Loucy (cell line): ENCODE measurements at regions not wholly inside any gene's neighbourhood (a gene's known extent, or its start where the extent isn't known, plus 50 kb on each side); places are given as distances from the start of the nearest gene placed in this dataset.

Experiments
- H2AFZ ChIP-seq: fragments of 200-600 bp; sonication (generic); 2 replicates; pipeline ENCODE4 v1.6.0; 2016; ENCODE audit warnings: antibody characterized with exemption, mild to moderate bottlenecking, low read length, moderate library complexity
- H3F3A ChIP-seq: fragments of 200-600 bp; 2 replicates; pipeline ENCODE4 v1.6.0; 2016; ENCODE audit warnings: antibody characterized with exemption, low read depth, mild to moderate bottlenecking
- H3K27me3 ChIP-seq: fragments of 200-600 bp; sonication (generic); 2 replicates; pipeline ENCODE4 v1.6.1; 2014; ENCODE audit warnings: low read length, mild to moderate bottlenecking; ENCODE audit not compliant: insufficient read depth, poor library complexity, severe bottlenecking
- H3K36me3 ChIP-seq: fragments of 200-600 bp; sonication (generic); 2 replicates; pipeline ENCODE4 v1.6.1; 2016; ENCODE audit warnings: low read length; ENCODE audit not compliant: insufficient read depth
- H3K4me1 ChIP-seq: fragments of 200-600 bp; sonication (generic); 2 replicates; pipeline ENCODE4 v1.5.1; 2014; ENCODE audit warnings: low read length, mild to moderate bottlenecking; ENCODE audit not compliant: insufficient read depth, poor library complexity, severe bottlenecking
- H3K4me2 ChIP-seq: fragments of 200-600 bp; sonication (generic); 2 replicates; pipeline ENCODE4 v1.6.0; 2014; ENCODE audit warnings: antibody characterized with exemption, low read length, low read depth, mild to moderate bottlenecking; ENCODE audit not compliant: poor library complexity, severe bottlenecking
- H3K4me3 ChIP-seq: fragments of 200-600 bp; sonication (generic); 2 replicates; pipeline ENCODE4 v1.5.1; 2014; ENCODE audit warnings: low read length, mild to moderate bottlenecking, mixed read lengths; ENCODE audit not compliant: poor library complexity, severe bottlenecking
- H3K79me2 ChIP-seq: fragments of 200-600 bp; sonication (generic); 2 replicates; pipeline ENCODE4 v1.6.1; 2014; ENCODE audit warnings: low read length; ENCODE audit not compliant: insufficient read depth
- H3K9ac ChIP-seq: fragments of 200-600 bp; sonication (generic); 2 replicates; pipeline ENCODE4 v1.6.0; 2014; ENCODE audit warnings: mild to moderate bottlenecking, low read depth, low read length, moderate library complexity; ENCODE audit not compliant: poor library complexity, severe bottlenecking
- H3K9me2 ChIP-seq: fragments of 200-600 bp; sonication (generic); replicated peaks from 2 replicates; pipeline ENCODE4 v1.6.1; 2016; ENCODE audit warnings: low read depth, low read length, mixed read lengths
- H3K9me3 ChIP-seq: fragments of 200-600 bp; sonication (generic); 2 replicates; pipeline ENCODE4 v1.6.1; 2014; ENCODE audit warnings: mild to moderate bottlenecking, antibody characterized with exemption, low read length, low read depth; ENCODE audit not compliant: insufficient read depth
- H4K20me1 ChIP-seq: fragments of 200-600 bp; sonication (generic); 2 replicates; pipeline ENCODE4 v1.6.0; 2014; ENCODE audit warnings: antibody characterized with exemption, low read length, mild to moderate bottlenecking; ENCODE audit not compliant: insufficient read depth, poor library complexity, severe bottlenecking
- EZH2phosphoT487 ChIP-seq: fragments of 200-600 bp; IDR thresholded peaks from 2 replicates; pipeline ENCODE4 v1.6.1; 2018; ENCODE audit warnings: antibody characterized with exemption, mild to moderate bottlenecking, moderate library complexity, borderline replicate concordance
- TF ChIP-seq, protein P1 (sequence below): fragments of 200-600 bp; sonication (generic); conservative IDR thresholded peaks from 2 replicates; pipeline ENCODE4 v1.5.1; 2014; ENCODE audit warnings: mild to moderate bottlenecking, antibody characterized with exemption, low read length

DNA sequence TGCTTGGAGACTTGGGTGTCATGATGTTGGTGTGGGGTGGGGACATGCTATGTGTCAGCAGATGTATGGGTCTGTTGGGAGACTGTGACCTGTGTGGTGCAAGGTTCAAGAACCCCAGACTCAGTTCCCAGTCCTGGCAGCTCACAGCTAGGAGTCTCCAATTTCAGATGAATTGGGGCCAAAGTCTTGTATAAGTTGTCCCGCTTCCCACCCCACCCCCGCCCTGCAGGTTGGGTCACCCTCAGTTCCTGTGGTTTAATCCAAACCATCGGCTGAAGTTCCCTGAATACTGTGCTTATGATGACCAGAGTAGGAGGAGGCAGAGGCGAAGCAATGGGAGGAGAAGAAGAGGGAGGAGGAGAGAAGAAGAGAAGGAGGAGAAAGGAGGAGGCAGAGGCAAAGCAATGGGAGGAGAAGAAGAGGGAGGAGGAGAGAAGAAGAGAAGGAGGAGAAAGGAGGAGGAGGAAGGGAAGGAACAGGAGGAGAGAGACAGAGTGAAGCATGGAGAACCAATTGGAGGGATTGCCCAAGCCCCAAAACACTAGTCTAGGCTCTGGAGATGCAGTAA lies 112.6 kb downstream of the EFNB1 start:
- no peak overlapping the region for H3K4me2 ChIP-seq
- no peaks in the 10 kb centered on the region for H3K9me3 ChIP-seq
- H3K27me3 ChIP-seq: no peaks in the 10 kb centered on the region
- H3F3A ChIP-seq: no peaks in the 10 kb centered on the region
- TF ChIP-seq, protein P1, sequence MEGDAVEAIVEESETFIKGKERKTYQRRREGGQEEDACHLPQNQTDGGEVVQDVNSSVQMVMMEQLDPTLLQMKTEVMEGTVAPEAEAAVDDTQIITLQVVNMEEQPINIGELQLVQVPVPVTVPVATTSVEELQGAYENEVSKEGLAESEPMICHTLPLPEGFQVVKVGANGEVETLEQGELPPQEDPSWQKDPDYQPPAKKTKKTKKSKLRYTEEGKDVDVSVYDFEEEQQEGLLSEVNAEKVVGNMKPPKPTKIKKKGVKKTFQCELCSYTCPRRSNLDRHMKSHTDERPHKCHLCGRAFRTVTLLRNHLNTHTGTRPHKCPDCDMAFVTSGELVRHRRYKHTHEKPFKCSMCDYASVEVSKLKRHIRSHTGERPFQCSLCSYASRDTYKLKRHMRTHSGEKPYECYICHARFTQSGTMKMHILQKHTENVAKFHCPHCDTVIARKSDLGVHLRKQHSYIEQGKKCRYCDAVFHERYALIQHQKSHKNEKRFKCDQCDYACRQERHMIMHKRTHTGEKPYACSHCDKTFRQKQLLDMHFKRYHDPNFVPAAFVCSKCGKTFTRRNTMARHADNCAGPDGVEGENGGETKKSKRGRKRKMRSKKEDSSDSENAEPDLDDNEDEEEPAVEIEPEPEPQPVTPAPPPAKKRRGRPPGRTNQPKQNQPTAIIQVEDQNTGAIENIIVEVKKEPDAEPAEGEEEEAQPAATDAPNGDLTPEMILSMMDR: no peak
- no peak for TF ChIP-seq EZH2phosphoT487
- H3K4me3 ChIP-seq: no peak overlapping the region
- H3K36me3 ChIP-seq: no peaks in the 10 kb centered on the region
- H3K9me2 ChIP-seq: no peaks in the 10 kb centered on the region
- H3K4me1 ChIP-seq: no peaks in the 10 kb centered on the region
- no peak overlapping the region for H2AFZ ChIP-seq
- no peaks in the 10 kb centered on the region for H4K20me1 ChIP-seq
- H3K9ac ChIP-seq: no peak overlapping the region
- H3K79me2 ChIP-seq: no peaks in the 10 kb centered on the region

DNA sequence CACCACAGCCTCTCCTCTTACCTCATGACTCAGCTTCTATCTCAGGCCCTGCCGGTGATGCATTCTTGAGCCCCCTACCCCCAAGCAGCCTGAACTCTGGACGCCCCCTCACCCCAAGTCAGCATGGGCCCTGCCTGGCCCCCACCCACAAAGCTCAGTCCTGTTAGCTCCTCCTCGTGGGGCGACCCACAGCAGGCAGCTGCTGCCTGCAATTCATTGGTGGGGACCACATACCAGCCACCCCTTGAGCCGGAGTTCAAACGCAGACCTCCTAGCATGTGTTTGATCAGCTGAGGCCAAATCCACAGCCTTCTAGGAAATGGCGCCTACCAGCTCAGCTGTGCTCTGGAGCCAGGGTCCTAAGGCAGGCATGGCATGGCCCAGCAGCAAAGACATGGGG lies 111.8 kb downstream of the EFNB1 start:
- Histone ChIP-seq H3K9ac (no peak overlapping the region), H3F3A (no peaks in the 10 kb centered on the region), H3K4me2 (no peak overlapping the region), H3K9me3 (no peaks in the 10 kb centered on the region), H2AFZ (no peak overlapping the region), H3K27me3 (no peaks in the 10 kb centered on the region), H4K20me1 (no peaks in the 10 kb centered on the region), H3K79me2 (no peaks in the 10 kb centered on the region), H3K9me2 (no peaks in the 10 kb centered on the region), H3K36me3 (no peaks in the 10 kb centered on the region), H3K4me3 (no peak overlapping the region), H3K4me1 (no peaks in the 10 kb centered on the region)
- TF ChIP-seq, protein P1: no peak
- no peak for TF ChIP-seq EZH2phosphoT487

DNA sequence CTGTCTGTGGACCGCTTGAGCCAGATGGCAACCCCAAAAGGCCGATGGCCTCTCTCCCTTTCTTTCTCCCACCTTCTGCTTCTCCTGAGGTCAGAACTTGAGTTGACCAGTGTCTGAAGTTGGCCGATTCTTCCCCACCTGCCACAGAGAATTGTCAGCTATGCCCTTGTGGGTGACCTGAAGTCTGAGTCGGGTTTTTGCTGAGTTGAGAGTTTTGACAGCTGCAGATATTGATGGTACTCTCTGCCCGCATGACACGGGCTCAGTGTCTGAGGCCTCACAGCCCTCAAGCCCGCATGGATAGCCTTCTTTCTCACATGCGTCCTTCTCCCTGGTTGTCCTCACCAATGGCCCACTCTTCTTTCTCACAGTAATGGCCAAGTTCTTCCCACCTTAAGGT lies 111.0 kb downstream of the EFNB1 start:
- H3K9me2 ChIP-seq: no peaks in the 10 kb centered on the region
- H3K79me2 ChIP-seq: no peaks in the 10 kb centered on the region
- H3K36me3 ChIP-seq: no peaks in the 10 kb centered on the region
- no peak overlapping the region for H2AFZ ChIP-seq
- no peaks in the 10 kb centered on the region for H4K20me1 ChIP-seq
- no peak overlapping the region for H3K9ac ChIP-seq
- TF ChIP-seq EZH2phosphoT487: no peak
- TF ChIP-seq, protein P1: no peak
- no peak overlapping the region for H3K4me2 ChIP-seq
- no peaks in the 10 kb centered on the region for H3F3A ChIP-seq
- no peaks in the 10 kb centered on the region for H3K27me3 ChIP-seq
- no peaks in the 10 kb centered on the region for H3K4me1 ChIP-seq
- H3K9me3 ChIP-seq: no peaks in the 10 kb centered on the region
- H3K4me3 ChIP-seq: no peak overlapping the region
